Upper lobe of left lung (tissue), 6 donors: ENCODE measurements at regions not wholly inside any gene's neighbourhood (a gene's known extent, or its start where the extent isn't known, plus 50 kb on each side); places are given as distances from the start of the nearest gene placed in this dataset.

Experiments used
- ATAC-seq, 2 donors: fragments of 200-7000 bp; cut with Tn5 transposase; one replicate each; pipeline ENCODE4 v1.9.1; 2022; ENCODE audit warnings: mild to moderate bottlenecking in 2 of 2, moderate library complexity in 2 of 2; ENCODE audit not compliant: low FRiP score in 2 of 2
- DNase-seq, 2 donors: peaks; one replicate each; pipeline ENCODE4 v3.0.0-alpha.2; 2019 to 2020
- H3K27ac ChIP-seq, 4 donors: fragments of 200-600 bp; sonication (generic); one replicate each; pipeline ENCODE4 v1.5.1; 2016 to 2019
- H3K27me3 ChIP-seq, 4 donors: fragments of 200-600 bp; sonication (generic); one replicate each; pipeline ENCODE4 v1.5.1; 2017 to 2019
- H3K36me3 ChIP-seq, 4 donors: fragments of 200-600 bp; sonication (generic); one replicate each; pipeline ENCODE4 v1.5.1; 2016 to 2019
- H3K4me1 ChIP-seq, 4 donors: fragments of 200-600 bp; sonication (generic); one replicate each; pipeline ENCODE4 v1.5.1; 2018 to 2019
- H3K4me3 ChIP-seq, 4 donors: fragments of 200-600 bp; sonication (generic); one replicate each; pipeline ENCODE4 v1.5.1; 2017 to 2019; ENCODE audit warnings: mild to moderate bottlenecking in 2 of 4, moderate library complexity in 1 of 4
- H3K9me3 ChIP-seq, 4 donors: fragments of 200-600 bp; sonication (generic); one replicate each; pipeline ENCODE4 v1.5.1; 2018 to 2019
- CTCF ChIP-seq, 6 experiments: fragments of 450-650 bp in 4 of 6; fragments of 200-600 bp in 2 of 6; sonication (generic) in 2 of 6; IDR thresholded peaks; one replicate each; pipeline ENCODE4 v1.5.1; 2016 to 2019; ENCODE audit warnings: antibody characterized with exemption in 6 of 6
- EP300 ChIP-seq, 4 donors: sonication (generic); formaldehyde crosslinking; IDR thresholded peaks; one replicate each; pipeline ENCODE4 v1.5.1; 2017; ENCODE audit warnings: antibody characterized with exemption in 4 of 4, control low read depth in 2 of 4
- POLR2A ChIP-seq, 4 donors: fragments of 450-650 bp; IDR thresholded peaks; one replicate each; pipeline ENCODE4 v1.5.1; 2016 to 2017; ENCODE audit warnings: antibody characterized with exemption in 4 of 4, mild to moderate bottlenecking in 2 of 4
- POLR2AphosphoS5 ChIP-seq, 2 donors: sonication (generic); formaldehyde crosslinking; IDR thresholded peaks; one replicate each; pipeline ENCODE4 v1.5.1; 2017; ENCODE audit warnings: antibody characterized with exemption in 2 of 2
- WGBS, 2 donors: methylation state at CpG; one replicate each; pipeline ENCODE4 v1.1.5; 2017 to 2018; 5-methylcytosine and 5-hydroxymethylcytosine counted together
- donor health status: DM: no; HTN: no; CAD: no; lungs with moderate emphysema.
- donor health status: DM: no; HTN: yes; CAD: no; lungs with severe emphysema.

GRCh38 chr7:51658684-51659083, 342.1 kb upstream of the COBL start:
- Histone ChIP-seq H3K36me3 (no peaks in the 10 kb centered on the region), H3K27ac (no peak overlapping the region), H3K4me3 (no peak overlapping the region), H3K9me3 (no peaks in the 10 kb centered on the region), H3K4me1 (no peaks in the 10 kb centered on the region), H3K27me3 (no peaks in the 10 kb centered on the region)
- WGBS, 2 donors, result 63 to 79% methylated on average over 3 to 6 of the region's 6 CpGs
- no peak for TF ChIP-seq EP300 (IDR thresholded peaks at IDR 0.05)
- no peak for TF ChIP-seq POLR2AphosphoS5 (IDR thresholded peaks at IDR 0.05)
- no peak for TF ChIP-seq POLR2A (IDR thresholded peaks at IDR 0.05)
- TF ChIP-seq CTCF (IDR thresholded peaks at IDR 0.05), result no peak
- ATAC-seq, result no peak
- no peak for DNase-seq

GRCh38 chr7:51647931-51648351, 331.3 kb upstream of the COBL start:
- Histone ChIP-seq H3K9me3 (no peaks in the 10 kb centered on the region), H3K27me3 (no peaks in the 10 kb centered on the region), H3K4me3 (no peak overlapping the region), H3K36me3 (no peaks in the 10 kb centered on the region), H3K4me1 (no peaks in the 10 kb centered on the region), H3K27ac (no peak overlapping the region)
- WGBS, 2 donors, result 33 to 38% methylated on average over 14 of the region's 14 CpGs
- DNase-seq (no peak), ATAC-seq (peak in 1 of 2 donors; percentile 23)
- TF ChIP-seq POLR2AphosphoS5 (IDR thresholded peaks at IDR 0.05), result no peak
- TF ChIP-seq EP300 (IDR thresholded peaks at IDR 0.05), result no peak

- no peaks in the 10 kb centered on the region for H3K27me3 ChIP-seq
- ATAC-seq, result no peak
- H3K27ac ChIP-seq, result no peak overlapping the region
- no peak overlapping the region for H3K4me3 ChIP-seq
- H3K36me3 ChIP-seq, result no peaks in the 10 kb centered on the region
- no peaks in the 10 kb centered on the region for H3K9me3 ChIP-seq
- WGBS, 2 donors, result 52 to 60% methylated on average over 5 of the region's 5 CpGs
- H3K4me1 ChIP-seq, result no peaks in the 10 kb centered on the region
- no peak for TF ChIP-seq POLR2AphosphoS5 (IDR thresholded peaks at IDR 0.05)
- TF ChIP-seq CTCF (IDR thresholded peaks at IDR 0.05), result no peak
- TF ChIP-seq POLR2A (IDR thresholded peaks at IDR 0.05), result no peak
- TF ChIP-seq EP300 (IDR thresholded peaks at IDR 0.05), result no peak
- no peak for DNase-seq
Measured at GRCh38 chr7:51647486-51647885, 330.9 kb upstream of the COBL start.

- whole genome bisulfite sequencing, 2 donors, result 85 to 88% methylated on average over 15 to 16 of the region's 16 CpGs
- DNase-seq, result peak in 1 of 2 donors; percentile 40
- H3K4me3 ChIP-seq, result no peak overlapping the region
- H3K27ac ChIP-seq, result no peak overlapping the region
- no peaks in the 10 kb centered on the region for H3K27me3 ChIP-seq
- no peaks in the 10 kb centered on the region for H3K9me3 ChIP-seq
- no peak for ATAC-seq
- H3K36me3 ChIP-seq, result no peaks in the 10 kb centered on the region
- H3K4me1 ChIP-seq, result no peaks in the 10 kb centered on the region
- no peak for TF ChIP-seq POLR2A (IDR thresholded peaks at IDR 0.05)
- TF ChIP-seq CTCF (IDR thresholded peaks at IDR 0.05), result no peak
- TF ChIP-seq POLR2AphosphoS5 (IDR thresholded peaks at IDR 0.05), result no peak
- TF ChIP-seq EP300 (IDR thresholded peaks at IDR 0.05), result no peak
Measured at GRCh38 chr7:51645702-51646298, 329.2 kb upstream of the COBL start.

GRCh38 chr7:51645255-51645654, 328.6 kb upstream of the COBL start:
- DNase-seq (no peak), ATAC-seq (no peak)
- Histone ChIP-seq H3K4me3 (no peak overlapping the region), H3K27me3 (no peaks in the 10 kb centered on the region), H3K4me1 (no peaks in the 10 kb centered on the region), H3K9me3 (no peaks in the 10 kb centered on the region), H3K36me3 (no peaks in the 10 kb centered on the region), H3K27ac (no peak overlapping the region)
- 56 to 64% methylated on average over 11 of the region's 11 CpGs for WGBS, 2 donors
- no peak for TF ChIP-seq POLR2AphosphoS5 (IDR thresholded peaks at IDR 0.05)
- no peak for TF ChIP-seq POLR2A (IDR thresholded peaks at IDR 0.05)
- no peak for TF ChIP-seq EP300 (IDR thresholded peaks at IDR 0.05)
- no peak for TF ChIP-seq CTCF (IDR thresholded peaks at IDR 0.05)
